Smooth muscle cell (in vitro differentiated cells): ENCODE measurements at regions not wholly inside any gene's neighbourhood (a gene's known extent, or its start where the extent isn't known, plus 50 kb on each side); places are given as distances from the start of the nearest gene placed in this dataset.

Source experiments
- DNase-seq: peaks from one replicate; lab custom pipeline; 2025; ENCODE audit not compliant: unreplicated experiment; lab: John Stamatoyannopoulos, UW
- H2AFZ ChIP-seq: fragments of 200-600 bp; sonication (generic); 2 replicates; pipeline ENCODE4 v1.6.0; 2016; ENCODE audit warnings: antibody characterized with exemption, low read depth, mild to moderate bottlenecking
- H3F3A ChIP-seq: fragments of 200-600 bp; sonication (generic); 2 replicates; pipeline ENCODE4 v1.6.0; 2017; ENCODE audit warnings: antibody characterized with exemption, low read depth
- H3K27ac ChIP-seq: fragments of 200-600 bp; sonication (generic); 2 replicates; pipeline ENCODE4 v1.5.1; 2016; ENCODE audit warnings: low read depth, mild to moderate bottlenecking
- H3K27me3 ChIP-seq: fragments of 200-600 bp; sonication (generic); 2 replicates; pipeline ENCODE4 v1.6.1; 2016; ENCODE audit warnings: low read depth, mild to moderate bottlenecking
- H3K36me3 ChIP-seq: fragments of 200-600 bp; sonication (generic); 2 replicates; pipeline ENCODE4 v1.5.1; 2016; ENCODE audit warnings: low read depth
- H3K4me1 ChIP-seq: fragments of 200-600 bp; sonication (generic); 2 replicates; pipeline ENCODE4 v1.5.1; 2016; ENCODE audit warnings: low read depth
- H3K4me2 ChIP-seq: fragments of 200-600 bp; sonication (generic); 2 replicates; pipeline ENCODE4 v1.6.0; 2016; ENCODE audit warnings: mild to moderate bottlenecking
- H3K4me3 ChIP-seq: fragments of 200-600 bp; sonication (generic); 2 replicates; pipeline ENCODE4 v1.5.1; 2016; ENCODE audit warnings: mild to moderate bottlenecking
- H3K79me2 ChIP-seq: fragments of 200-600 bp; sonication (generic); 2 replicates; pipeline ENCODE4 v1.6.0; 2016; ENCODE audit warnings: low read depth, mild to moderate bottlenecking
- H3K9ac ChIP-seq: fragments of 200-600 bp; sonication (generic); 2 replicates; pipeline ENCODE4 v1.6.0; 2016; ENCODE audit warnings: low read depth
- H3K9me3 ChIP-seq: fragments of 200-600 bp; sonication (generic); replicated peaks from 2 replicates; pipeline ENCODE4 v1.5.1; 2016; ENCODE audit warnings: low read depth
- H4K20me1 ChIP-seq: fragments of 200-600 bp; sonication (generic); 2 replicates; pipeline ENCODE4 v1.6.0; 2016; ENCODE audit warnings: low read depth
- CTCF ChIP-seq: fragments of 200-600 bp; sonication (generic); IDR thresholded peaks from 2 replicates; pipeline ENCODE4 v1.5.1; 2017; ENCODE audit warnings: borderline replicate concordance, mild to moderate bottlenecking, antibody characterized with exemption; ENCODE audit not compliant: insufficient read depth, poor library complexity, severe bottlenecking
- WGBS: methylation state at CpG from one replicate; pipeline ENCODE4 v1.1.7; 2016; ENCODE audit warnings: low lambda C conversion rate; 5-methylcytosine and 5-hydroxymethylcytosine counted together

- Histone ChIP-seq H3K4me3 (no peak overlapping the region), H3K9me3 (no peaks in the 10 kb centered on the region), H3K36me3 (no peaks in the 10 kb centered on the region), H4K20me1 (no peaks in the 10 kb centered on the region), H3K4me1 (peaks cover 11% of the 10 kb centered on the region), H3K9ac (no peak overlapping the region), H3F3A (no peaks in the 10 kb centered on the region), H3K27ac (peak overlapping the region; percentile 20), H3K4me2 (peak overlapping the region; percentile 12), H3K79me2 (no peaks in the 10 kb centered on the region), H2AFZ (no peak overlapping the region), H3K27me3 (no peaks in the 10 kb centered on the region)
- no peak for DNase-seq
- TF ChIP-seq CTCF, result no peak
- WGBS, result 66% methylated on average over 7 of the region's 7 CpGs
These were observed 102.0 kb downstream of the TMEM30B start for GRCh38 chr14:61179061-61179690.

GRCh38 chr14:61178226-61179060 lies 102.7 kb downstream of the TMEM30B start:
- H3K4me3 ChIP-seq, result no peak overlapping the region
- H3F3A ChIP-seq, result no peaks in the 10 kb centered on the region
- TF ChIP-seq CTCF, result no peak
- H3K36me3 ChIP-seq, result no peaks in the 10 kb centered on the region
- no peaks in the 10 kb centered on the region for H4K20me1 ChIP-seq
- H2AFZ ChIP-seq, result no peak overlapping the region
- peak overlapping the region; percentile 29 for H3K4me2 ChIP-seq
- H3K27ac ChIP-seq, result peak overlapping the region; percentile 70
- H3K9ac ChIP-seq, result no peak overlapping the region
- H3K4me1 ChIP-seq, result peaks cover 11% of the 10 kb centered on the region
- no peak for DNase-seq
- WGBS, result 75% methylated on average over 7 of the region's 7 CpGs
- H3K9me3 ChIP-seq, result no peaks in the 10 kb centered on the region
- H3K79me2 ChIP-seq, result no peaks in the 10 kb centered on the region
- H3K27me3 ChIP-seq, result no peaks in the 10 kb centered on the region

GRCh38 chr14:61177279-61178225 lies 103.6 kb downstream of the TMEM30B start:
- Histone ChIP-seq H3K36me3 (no peaks in the 10 kb centered on the region), H3K4me2 (peak overlapping the region; percentile 29), H3K4me3 (no peak overlapping the region), H3K79me2 (no peaks in the 10 kb centered on the region), H4K20me1 (no peaks in the 10 kb centered on the region), H3K9ac (no peak overlapping the region), H3F3A (no peaks in the 10 kb centered on the region), H3K4me1 (peaks cover 11% of the 10 kb centered on the region), H3K27me3 (no peaks in the 10 kb centered on the region), H2AFZ (no peak overlapping the region), H3K9me3 (no peaks in the 10 kb centered on the region), H3K27ac (peak overlapping the region; percentile 70)
- no peak for DNase-seq
- TF ChIP-seq CTCF, result no peak
- WGBS, result 74% methylated on average over 14 of the region's 14 CpGs
